KBM-7 (cell line): ENCODE measurements at regions not wholly inside any gene's neighbourhood (a gene's known extent, or its start where the extent isn't known, plus 50 kb on each side); places are given as distances from the start of the nearest gene placed in this dataset.
A peak's percentile ranks its signal among the peaks of the same experiment; 100 is the strongest.
"Not testable (repeated sequence)": the region's sequence is repeated elsewhere in the genome, so short reads cannot be mapped to it uniquely, and the experiment has no call there.

ENCODE experiments used
- DNase-seq: peaks from one replicate; pipeline ENCODE4 v3.0.0-alpha.2; 2015
- in situ Hi-C: fragments of 300-500 bp; cut with MboI; formaldehyde crosslinking; loops from 2 replicates; pipeline ENCODE4 v1.14.3; 2020; ENCODE audit warnings: low sequenced_read_pairs, low pct_unique_long_range_greater_than_20kb, mixed read lengths

GRCh38 chr12:41653386-41654326 lies 465.5 kb downstream of the PDZRN4 start:
- DNase-seq = peak; percentile 92
- in situ Hi-C loops = no loop called here

- in situ Hi-C loops = no loop called here
- DNase-seq = no peak
These were observed 464.9 kb downstream of the PDZRN4 start for GRCh38 chr12:41652981-41653380.

GRCh38 chr12:41645624-41646023 lies 457.5 kb downstream of the PDZRN4 start:
- in situ Hi-C loops = no loop called here

GRCh38 chr12:41642808-41643207 lies 454.7 kb downstream of the PDZRN4 start:
- in situ Hi-C loops, DNase-seq: not testable (repeated sequence)

More at GRCh38 chr12:41645624-41646023, 457.5 kb downstream of the PDZRN4 start:
- DNase-seq = no peak

- in situ Hi-C loops = no loop called here
- no peak for DNase-seq
These were observed 448.5 kb downstream of the PDZRN4 start for GRCh38 chr12:41636653-41637052.

GRCh38 chr12:41635626-41636364 lies 447.7 kb downstream of the PDZRN4 start:
- DNase-seq = no peak
- in situ Hi-C loops = no loop called here

- DNase-seq = no peak
- in situ Hi-C loops = no loop called here
These were observed 446.0 kb downstream of the PDZRN4 start for GRCh38 chr12:41634091-41634490.

- in situ Hi-C loops = no loop called here
- no peak for DNase-seq
These were observed 441.5 kb downstream of the PDZRN4 start for GRCh38 chr12:41629611-41630010.

- in situ Hi-C loops = no loop called here
- no peak for DNase-seq
These were observed 439.4 kb downstream of the PDZRN4 start for GRCh38 chr12:41627476-41627875.

GRCh38 chr12:41624571-41624970 lies 436.5 kb downstream of the PDZRN4 start:
- no peak for DNase-seq
- in situ Hi-C loops = no loop called here
